ENCODE measurements at regions not wholly inside any gene's neighbourhood (a gene's known extent, or its start where the extent isn't known, plus 50 kb on each side); places are given as distances from the start of the nearest gene placed in this dataset.
"Not testable (repeated sequence)": the region's sequence is repeated elsewhere in the genome, so short reads cannot be mapped to it uniquely, and the experiment has no call there.

DNA sequence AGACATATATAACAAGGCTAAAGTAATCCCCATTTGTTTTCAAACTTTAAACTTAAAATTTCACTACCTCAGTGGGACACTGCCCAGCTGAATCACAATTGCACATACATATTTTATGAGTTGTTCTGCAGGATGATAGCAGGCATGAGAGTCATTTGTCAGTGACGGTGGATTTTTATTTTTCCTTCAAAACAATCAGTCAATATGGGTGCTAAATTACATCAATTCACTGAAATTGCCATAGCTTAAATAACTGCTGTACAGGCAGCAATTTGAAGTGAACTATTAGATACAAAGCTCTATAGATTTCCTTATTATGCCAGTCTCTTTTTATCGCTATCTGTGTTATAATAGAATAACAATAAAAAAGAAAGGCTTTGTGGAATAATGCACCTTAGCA is 784.6 kb upstream of the ANO3 start:
- no peak overlapping the region for H3K4me3 ChIP-seq (ENCODE audit: low read depth, low read length)
- in situ Hi-C loops (cut with HindIII; ENCODE audit: low sequenced_read_pairs), result no loop called here
- DNase-seq (ENCODE audit: low read depth), result no peak
- TF ChIP-seq CTCF (IDR thresholded peaks at IDR 0.05; ENCODE audit: low read depth, low read length, missing control alignments), result no peak

DNA sequence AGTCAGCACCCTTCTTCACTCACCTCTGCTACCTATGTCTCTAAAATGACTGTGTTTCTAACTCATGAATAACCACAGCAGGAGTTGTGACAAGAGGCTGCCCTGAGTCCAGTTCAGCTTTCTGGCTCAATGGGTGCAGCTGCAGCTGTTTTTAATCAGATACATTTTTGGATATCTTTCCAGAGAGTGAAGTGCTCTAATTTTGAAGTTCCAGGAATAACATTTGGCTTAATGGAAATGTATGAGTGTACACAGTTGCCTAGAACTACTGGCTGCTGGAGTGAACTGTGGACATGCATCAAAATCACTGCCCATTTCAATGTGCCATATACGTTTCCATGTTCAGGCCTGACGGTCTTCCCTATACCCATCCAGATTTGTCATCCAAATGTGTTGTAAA is 769.5 kb upstream of the ANO3 start:
- in situ Hi-C loops (cut with HindIII; ENCODE audit: low sequenced_read_pairs), result no loop called here

DNA sequence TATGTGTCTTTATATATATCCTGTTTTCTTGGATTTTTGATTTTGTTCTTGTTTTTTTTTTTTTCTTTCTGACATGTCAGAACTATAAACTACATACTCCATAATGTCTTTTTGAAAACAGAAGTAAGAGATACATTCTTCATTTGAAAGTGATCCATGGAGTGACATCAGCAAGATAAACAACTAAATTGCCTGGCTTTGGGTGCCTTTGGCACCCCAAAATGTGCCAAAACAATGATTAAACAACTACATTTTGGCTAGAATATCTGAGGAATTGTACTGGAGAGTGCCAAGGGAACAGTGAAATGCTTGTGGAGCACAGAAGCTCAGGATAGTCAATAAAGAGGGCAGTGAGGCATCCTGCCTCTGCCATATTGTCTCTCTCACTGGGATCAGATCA is 766.1 kb upstream of the ANO3 start:
- in situ Hi-C loops (cut with HindIII; ENCODE audit: low sequenced_read_pairs), result no loop called here
- no peak overlapping the region for H3K4me3 ChIP-seq (ENCODE audit: low read depth, low read length)
- DNase-seq (ENCODE audit: low read depth), result no peak
- TF ChIP-seq CTCF (IDR thresholded peaks at IDR 0.05; ENCODE audit: low read depth, low read length, missing control alignments), result no peak

More for the DNA sequence above, 769.5 kb upstream of the ANO3 start:
- H3K4me3 ChIP-seq (ENCODE audit: low read depth, low read length), result no peak overlapping the region
- TF ChIP-seq CTCF (IDR thresholded peaks at IDR 0.05; ENCODE audit: low read depth, low read length, missing control alignments), result no peak
- DNase-seq (ENCODE audit: low read depth), result no peak

GRCh38 chr11:25566298-25567200 is 765.4 kb upstream of the ANO3 start:
- DNase-seq (ENCODE audit: low read depth), result no peak
- no peak for TF ChIP-seq CTCF (IDR thresholded peaks at IDR 0.05; ENCODE audit: low read depth, low read length, missing control alignments)
- H3K4me3 ChIP-seq (ENCODE audit: low read depth, low read length), result no peak overlapping the region
- in situ Hi-C loops (cut with HindIII; ENCODE audit: low sequenced_read_pairs), result no loop called here

GRCh38 chr11:25576320-25576719 is 755.6 kb upstream of the ANO3 start:
- H3K4me3 ChIP-seq (ENCODE audit: low read depth, low read length), result no peak overlapping the region
- no peak for TF ChIP-seq CTCF (IDR thresholded peaks at IDR 0.05; ENCODE audit: low read depth, low read length, missing control alignments)
- in situ Hi-C loops (cut with HindIII; ENCODE audit: low sequenced_read_pairs), result no loop called here
- no peak for DNase-seq (ENCODE audit: low read depth)

- H3K4me3 ChIP-seq (ENCODE audit: low read depth, low read length); in situ Hi-C loops (cut with HindIII; ENCODE audit: low sequenced_read_pairs); DNase-seq (ENCODE audit: low read depth): not testable (repeated sequence)
These were observed 752.4 kb upstream of the ANO3 start for GRCh38 chr11:25579554-25579953.

DNA sequence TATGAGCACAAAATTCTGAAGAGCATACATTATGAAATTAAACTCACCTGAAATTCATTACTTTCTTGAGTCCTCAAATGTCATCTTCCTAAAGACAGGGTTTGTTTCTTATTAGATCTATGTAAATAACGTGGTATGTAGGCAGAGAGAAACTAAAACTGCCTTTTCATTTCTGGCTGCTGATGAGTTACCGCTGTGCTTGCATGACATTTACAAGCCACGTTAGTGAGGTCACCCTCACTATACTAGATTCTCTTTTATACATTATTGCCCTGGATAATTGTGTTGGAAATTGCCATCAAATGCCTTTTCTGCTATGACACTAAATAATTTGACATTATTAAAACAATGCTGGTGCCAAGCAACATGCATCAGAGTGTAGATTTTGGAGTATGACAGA is 748.3 kb upstream of the ANO3 start:
- in situ Hi-C loops (cut with HindIII; ENCODE audit: low sequenced_read_pairs), result no loop called here
- TF ChIP-seq CTCF (IDR thresholded peaks at IDR 0.05; ENCODE audit: low read depth, low read length, missing control alignments), result no peak
- no peak overlapping the region for H3K4me3 ChIP-seq (ENCODE audit: low read depth, low read length)
- DNase-seq (ENCODE audit: low read depth), result no peak
